Panc1 (cell line): ENCODE measurements at regions not wholly inside any gene's neighbourhood (a gene's known extent, or its start where the extent isn't known, plus 50 kb on each side); places are given as distances from the start of the nearest gene placed in this dataset.

Experiments
- CTCF ChIP-seq: fragments of 450-650 bp; IDR thresholded peaks from 2 replicates; pipeline ENCODE4 v1.5.1; 2017; ENCODE audit warnings: mild to moderate bottlenecking
- POLR2AphosphoS5 ChIP-seq: IDR thresholded peaks from 2 replicates; pipeline ENCODE4 v1.6.1; 2012; ENCODE audit warnings: mild to moderate bottlenecking, low read depth, low read length, moderate library complexity
- SIN3A ChIP-seq: IDR thresholded peaks from 2 replicates; pipeline ENCODE4 v1.6.1; 2012; ENCODE audit warnings: low read depth, mild to moderate bottlenecking, low read length, moderate library complexity, borderline replicate concordance; ENCODE audit not compliant: insufficient read depth
- TCF7L2 ChIP-seq: IDR thresholded peaks from 2 replicates; pipeline ENCODE4 v1.6.1; 2011; ENCODE audit warnings: mild to moderate bottlenecking, low read depth, low read length, inconsistent platforms

- TF ChIP-seq CTCF, result no peak
- TF ChIP-seq TCF7L2, result no peak
- TF ChIP-seq POLR2AphosphoS5, result no peak
- no peak for TF ChIP-seq SIN3A
Observed at GRCh38 chr12:72168851-72169250, 103.3 kb upstream of the TRHDE start.
